Heart left ventricle (tissue), 13 donors: ENCODE measurements at regions not wholly inside any gene's neighbourhood (a gene's known extent, or its start where the extent isn't known, plus 50 kb on each side); places are given as distances from the start of the nearest gene placed in this dataset.

ENCODE experiments used
- POLR2A ChIP-seq, 2 donors: fragments of 450-650 bp; IDR thresholded peaks; one replicate each; pipeline ENCODE4 v1.6.1; 2017; ENCODE audit warnings: antibody characterized with exemption in 2 of 2, mild to moderate bottlenecking in 2 of 2, moderate library complexity in 2 of 2
- TF ChIP-seq, protein P1 (sequence below), 12 donors: fragments of 200-600 bp; sonication (generic) in 4 of 12; IDR thresholded peaks; one replicate each; pipeline versions ENCODE4 v1.5.0 to v1.8.0; 2018 to 2022; ENCODE audit warnings: antibody characterized with exemption in 12 of 12, mild to moderate bottlenecking in 5 of 12
- donor health status: ischemic (EF 13 %, LVEDD 7.1; RV severe dilation, severe dysfunction).
- donor health status: DM: no; HTN: yes; CAD: no.
- donor health status: DM: no; HTN: no; CAD: no.
- donor health status: ischemic (EF 25% LVEDD 6.9; RV normal size, moderate dysfunction).
- donor health status: ischemic (EF 25% LVEDD 5.7; RV mildly dilated, moderate dysfunction).
- donor health status: ischemic (EF 35%, LVEDD 5.7; RV mildly dilated, moderate dysfunction).
- donor health status: nonischemic (EF 11% LVEDD 7.7; RV severe dilation, severe dysfunction).
- donor health status: DM: yes; HTN: yes; CAD: no.
- donor health status: PGD.
- donor health status: ischemic (EF 29% LVEDD 5.4; RV normal size, mild dysfunction).
- donor health status: nonischemic (EF 23%, LVEDD 6.1; RV moderate dilation, normal function).

DNA sequence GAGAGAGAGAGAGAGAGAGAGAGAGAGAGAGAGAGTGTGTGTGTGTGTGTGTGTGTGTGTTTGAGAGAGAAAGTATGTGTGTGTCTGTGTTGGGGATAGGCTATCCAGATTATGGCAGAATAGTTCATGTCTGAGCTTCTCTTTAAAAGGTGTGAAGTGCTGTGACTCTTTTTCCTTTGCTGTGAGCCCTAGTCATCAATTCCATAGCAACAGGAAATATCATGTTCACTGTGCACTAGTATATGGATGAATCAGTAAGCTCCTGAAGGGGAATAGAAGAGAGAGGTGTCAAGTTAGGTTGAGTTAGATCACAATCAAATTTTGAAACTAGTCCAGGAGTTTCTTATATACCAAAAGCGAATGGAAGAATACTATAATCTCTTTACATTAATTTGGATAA, 318.7 kb downstream of the RFPL4B start:
- no peak for TF ChIP-seq POLR2A (IDR thresholded peaks at IDR 0.05)
- TF ChIP-seq, protein P1, sequence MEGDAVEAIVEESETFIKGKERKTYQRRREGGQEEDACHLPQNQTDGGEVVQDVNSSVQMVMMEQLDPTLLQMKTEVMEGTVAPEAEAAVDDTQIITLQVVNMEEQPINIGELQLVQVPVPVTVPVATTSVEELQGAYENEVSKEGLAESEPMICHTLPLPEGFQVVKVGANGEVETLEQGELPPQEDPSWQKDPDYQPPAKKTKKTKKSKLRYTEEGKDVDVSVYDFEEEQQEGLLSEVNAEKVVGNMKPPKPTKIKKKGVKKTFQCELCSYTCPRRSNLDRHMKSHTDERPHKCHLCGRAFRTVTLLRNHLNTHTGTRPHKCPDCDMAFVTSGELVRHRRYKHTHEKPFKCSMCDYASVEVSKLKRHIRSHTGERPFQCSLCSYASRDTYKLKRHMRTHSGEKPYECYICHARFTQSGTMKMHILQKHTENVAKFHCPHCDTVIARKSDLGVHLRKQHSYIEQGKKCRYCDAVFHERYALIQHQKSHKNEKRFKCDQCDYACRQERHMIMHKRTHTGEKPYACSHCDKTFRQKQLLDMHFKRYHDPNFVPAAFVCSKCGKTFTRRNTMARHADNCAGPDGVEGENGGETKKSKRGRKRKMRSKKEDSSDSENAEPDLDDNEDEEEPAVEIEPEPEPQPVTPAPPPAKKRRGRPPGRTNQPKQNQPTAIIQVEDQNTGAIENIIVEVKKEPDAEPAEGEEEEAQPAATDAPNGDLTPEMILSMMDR (IDR thresholded peaks at IDR 0.05): no peak
